ENCODE measurements at regions not wholly inside any gene's neighbourhood (a gene's known extent, or its start where the extent isn't known, plus 50 kb on each side); places are given as distances from the start of the nearest gene placed in this dataset.

DNA sequence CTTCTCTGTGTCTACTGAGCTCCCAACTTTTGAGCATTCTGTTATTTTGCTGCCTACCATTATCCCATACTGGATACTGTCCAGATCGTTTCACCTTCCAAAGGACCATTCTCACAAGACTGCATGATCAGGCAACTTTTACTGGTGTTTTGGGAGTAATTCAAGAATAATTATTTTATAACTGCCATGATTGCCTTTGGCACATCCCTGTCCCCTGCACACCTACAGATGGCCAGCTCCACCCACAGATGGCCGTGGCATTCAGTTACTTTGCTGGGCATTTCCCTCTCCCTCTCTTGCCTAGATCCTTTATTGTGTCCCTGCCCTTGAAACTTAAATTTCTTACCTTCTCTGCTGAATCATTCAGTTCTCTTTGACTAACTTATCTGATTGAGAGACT lies 263.9 kb downstream of the DIPK2A start:
- DNase-seq = no peak

DNA sequence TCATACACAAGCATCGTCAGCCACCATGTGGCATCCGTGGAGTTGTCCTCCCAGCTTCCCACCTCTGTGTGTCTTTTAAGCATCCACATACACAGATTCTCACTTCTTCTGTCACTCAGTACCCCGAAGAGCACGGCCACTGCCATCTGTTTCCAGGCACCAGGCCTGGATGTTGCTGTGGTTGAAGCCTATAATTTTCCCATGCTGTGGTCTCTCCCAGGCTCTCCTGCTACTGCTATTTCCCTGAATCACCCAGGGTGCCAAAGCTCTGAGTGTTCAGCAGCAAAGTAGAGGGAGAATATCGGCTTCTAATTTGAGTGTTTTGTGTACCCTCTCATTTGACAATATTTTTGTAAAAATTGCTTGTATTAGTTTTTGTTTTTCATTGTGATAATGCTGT lies 265.7 kb downstream of the DIPK2A start:
- DNase-seq = no peak

DNA sequence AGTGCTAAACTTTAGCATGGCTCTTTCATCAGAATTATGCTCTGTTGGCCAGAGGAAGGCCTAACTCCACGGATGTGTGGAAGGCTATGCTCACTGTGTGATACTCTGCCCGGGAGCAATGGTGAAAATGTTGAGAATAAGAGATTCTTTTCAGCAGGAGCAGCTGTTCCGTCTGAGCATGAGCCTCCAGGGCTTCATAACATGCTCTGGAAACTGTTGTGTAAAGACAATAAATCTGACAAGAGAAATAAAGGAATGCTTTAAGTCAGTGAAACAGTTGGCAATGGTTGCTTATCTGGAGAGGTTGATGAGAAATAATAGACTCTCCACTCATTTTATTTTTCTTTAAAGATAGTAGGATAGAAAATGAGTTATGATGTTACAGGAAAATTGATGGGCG lies 269.8 kb downstream of the DIPK2A start:
- no peak for DNase-seq

- no peak for DNase-seq
These were observed 271.1 kb downstream of the DIPK2A start for GRCh38 chr3:144242747-144243146.

DNA sequence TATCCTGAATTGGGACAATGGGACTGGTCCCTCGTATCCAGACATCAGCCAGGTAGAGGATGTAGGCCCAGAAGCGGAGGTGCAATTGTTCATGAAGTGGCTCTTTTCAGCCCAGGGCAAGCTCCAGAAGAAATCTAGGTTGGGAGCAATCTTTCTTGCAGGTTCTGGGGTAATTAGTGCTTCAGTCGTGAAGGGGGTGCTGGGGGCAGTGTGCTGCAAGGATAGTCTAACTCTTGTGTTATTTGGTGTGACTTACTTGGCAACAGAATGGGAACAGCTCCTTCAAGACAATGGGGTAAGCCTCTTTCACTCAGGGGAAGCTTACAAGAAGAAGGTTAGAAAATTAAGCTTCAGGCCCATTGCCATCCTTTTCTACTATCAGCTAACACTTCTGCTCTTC lies 273.0 kb downstream of the DIPK2A start:
- DNase-seq = no peak

- no peak for DNase-seq
These were observed 281.3 kb downstream of the DIPK2A start for GRCh38 chr3:144252896-144253295.

DNA sequence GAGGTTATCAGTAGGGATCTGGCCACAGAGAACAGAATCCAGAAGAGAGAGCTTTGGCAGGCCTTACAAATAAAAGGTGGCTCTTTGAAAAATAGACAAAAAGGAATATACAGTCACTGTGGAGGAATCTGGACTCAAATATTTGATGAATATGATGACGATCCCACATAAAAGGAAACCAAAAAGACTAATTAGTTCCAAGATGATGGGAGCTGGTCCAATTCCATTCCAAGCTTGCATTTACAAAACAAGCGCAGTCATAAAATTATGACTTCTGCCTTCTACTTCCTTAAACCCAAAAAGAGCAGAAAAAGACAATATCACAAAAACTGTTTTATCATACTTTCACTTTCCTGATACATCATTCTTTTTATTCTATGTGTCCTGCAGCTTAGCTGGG lies 285.8 kb downstream of the DIPK2A start:
- DNase-seq = no peak

- no peak for DNase-seq
These were observed 287.6 kb downstream of the DIPK2A start for GRCh38 chr3:144259267-144259666.

- no peak for DNase-seq
These were observed 292.1 kb downstream of the DIPK2A start for GRCh38 chr3:144263706-144264105.

DNA sequence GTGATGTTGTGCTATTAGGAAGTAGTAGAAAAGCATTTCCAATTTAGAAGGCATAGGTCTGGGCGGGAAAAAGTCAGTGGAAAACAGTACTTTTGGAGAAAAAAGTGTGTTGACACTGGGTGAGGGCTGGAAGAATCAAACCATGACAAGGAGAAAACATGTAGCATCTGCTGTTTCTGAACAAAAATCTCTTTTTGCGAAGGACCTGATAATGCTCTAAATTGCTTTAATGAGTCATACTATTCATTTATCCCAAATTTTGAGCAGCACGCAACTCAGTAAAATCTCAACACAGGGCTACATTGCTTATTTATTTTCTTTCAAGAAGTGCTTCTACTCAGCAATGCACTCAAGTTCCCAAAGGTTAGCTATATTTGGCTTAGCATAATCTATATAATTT lies 292.7 kb downstream of the DIPK2A start:
- DNase-seq = no peak

- DNase-seq = no peak
These were observed 293.2 kb downstream of the DIPK2A start for GRCh38 chr3:144264794-144265193.

DNA sequence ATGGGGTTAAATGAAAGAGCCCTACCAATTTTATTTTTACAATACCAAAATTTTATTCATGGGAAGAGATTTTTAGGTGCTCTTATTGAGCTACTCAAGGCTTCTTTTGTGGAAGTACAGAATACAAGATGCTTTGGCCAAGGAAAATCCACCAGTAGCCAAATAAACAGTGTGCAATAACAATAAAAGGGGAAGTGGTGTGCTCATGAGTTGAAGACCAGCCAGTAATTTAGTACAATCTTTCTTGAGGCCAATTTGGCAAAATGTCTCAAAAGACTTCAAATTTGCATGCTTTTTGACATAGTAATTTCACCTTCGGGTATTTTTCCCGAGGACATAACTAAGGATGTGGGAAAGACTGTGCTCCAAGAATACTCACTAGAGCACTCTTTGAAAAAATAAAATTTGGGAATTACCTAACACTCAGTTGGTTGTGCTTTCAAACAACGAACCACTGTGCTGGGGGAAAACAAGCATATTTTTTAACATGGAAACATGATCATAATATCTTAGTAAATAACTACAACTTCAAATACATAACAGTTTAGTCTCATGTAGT lies 294.0 kb downstream of the DIPK2A start:
- no peak for DNase-seq

DNA sequence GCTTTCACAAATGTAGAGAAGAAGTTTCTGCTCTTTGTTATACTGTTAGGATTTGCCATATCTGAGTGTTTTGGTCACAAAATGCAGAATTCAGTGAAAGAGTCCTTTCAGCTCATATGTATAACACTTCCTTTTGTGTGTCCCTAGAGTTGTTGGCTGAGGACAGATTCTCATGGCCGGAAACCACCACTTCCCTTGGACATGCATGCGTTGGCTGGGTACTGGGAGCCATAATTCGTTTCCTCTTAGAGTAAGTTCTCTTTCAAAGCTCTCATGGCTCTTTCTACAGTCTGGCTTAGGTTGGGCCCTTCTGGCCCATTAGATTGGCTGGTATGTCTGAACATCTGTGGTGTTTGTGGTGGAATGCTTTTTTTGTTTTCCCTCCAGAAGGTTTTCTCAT lies 298.5 kb downstream of the DIPK2A start:
- DNase-seq = no peak

GRCh38 chr3:144272680-144273079 lies 301.1 kb downstream of the DIPK2A start:
- DNase-seq = no peak

DNA sequence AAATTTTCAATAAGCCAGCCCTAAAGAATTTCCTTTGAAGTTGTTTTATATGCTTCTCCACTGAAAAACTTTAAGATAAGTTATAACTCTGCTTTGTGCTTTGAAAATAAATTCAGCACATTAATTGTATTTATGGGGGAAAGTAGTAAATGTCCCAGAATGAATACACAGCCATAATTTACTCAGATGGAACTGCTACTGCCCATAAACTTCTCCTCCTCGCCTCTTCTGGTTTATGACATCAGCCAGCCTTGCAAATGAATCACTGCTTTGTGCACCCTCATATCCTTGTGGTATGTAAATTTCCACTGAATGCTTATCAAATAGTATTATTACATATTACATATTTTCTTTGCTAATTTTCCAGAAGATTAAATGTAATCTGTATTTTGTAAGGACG lies 302.0 kb downstream of the DIPK2A start:
- DNase-seq = no peak

- DNase-seq = no peak
These were observed 303.4 kb downstream of the DIPK2A start for GRCh38 chr3:144275005-144275404.

- no peak for DNase-seq
These were observed 310.7 kb downstream of the DIPK2A start for GRCh38 chr3:144282313-144282712.

- DNase-seq = no peak
These were observed 314.8 kb downstream of the DIPK2A start for GRCh38 chr3:144286235-144286910.

DNA sequence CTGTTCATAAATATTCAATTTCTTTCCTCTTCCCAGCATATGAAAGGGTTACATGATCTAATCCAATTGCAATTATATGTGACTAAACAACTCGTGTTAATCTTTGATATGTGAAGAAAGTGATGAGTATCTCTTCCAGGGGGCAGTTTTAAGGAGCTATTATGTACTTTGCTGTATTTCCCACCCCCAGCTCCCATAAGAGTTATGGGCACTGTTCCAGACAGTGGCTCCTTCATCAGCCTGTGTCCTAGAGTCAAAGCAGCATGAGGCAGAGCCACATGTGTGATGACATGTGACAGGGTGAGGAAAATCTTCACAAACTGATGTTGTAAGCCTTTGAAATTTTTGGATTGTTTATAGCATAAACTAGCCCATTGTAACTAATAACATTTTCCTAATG lies 315.4 kb downstream of the DIPK2A start:
- no peak for DNase-seq

- DNase-seq = no peak
These were observed 317.4 kb downstream of the DIPK2A start for GRCh38 chr3:144289057-144289456.

DNA sequence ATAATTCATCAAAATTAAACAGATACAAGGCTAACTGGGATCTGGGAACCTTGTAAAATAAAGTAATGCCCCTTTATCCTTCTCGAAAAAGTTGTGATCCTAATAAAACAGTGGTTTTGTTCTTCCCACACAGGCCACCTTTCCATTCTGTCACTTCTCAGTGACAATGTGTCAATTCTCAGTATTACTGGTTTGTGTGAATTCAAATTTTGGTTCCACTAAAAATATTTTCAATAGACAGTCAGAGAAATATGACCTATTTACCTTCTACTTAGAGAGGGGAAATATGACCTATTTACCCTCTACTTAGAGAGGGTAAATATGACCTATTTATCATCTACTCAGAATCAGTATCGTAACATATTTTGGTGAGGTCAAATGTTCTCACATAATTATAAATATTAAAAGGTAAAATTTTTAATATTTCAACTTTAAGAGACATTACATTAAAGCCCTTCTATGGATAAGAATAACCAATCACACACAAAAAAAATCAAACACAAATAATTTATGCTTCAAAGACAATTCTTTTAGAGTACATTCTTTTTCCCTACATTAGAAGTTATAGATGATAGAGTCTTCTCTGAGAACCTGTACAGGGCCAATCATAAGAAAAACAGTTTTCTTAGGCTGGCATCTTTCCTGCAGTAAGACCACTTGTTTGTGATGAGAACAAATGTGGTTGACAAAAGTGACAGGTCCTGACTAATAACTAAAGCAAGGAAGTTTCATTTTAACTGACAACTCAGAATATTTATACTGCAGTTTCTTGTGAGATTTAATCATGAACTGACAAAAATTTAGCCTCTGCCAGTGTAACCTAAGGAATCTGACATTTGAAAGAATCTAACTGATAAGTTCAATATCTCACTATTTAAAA lies 323.3 kb downstream of the DIPK2A start:
- DNase-seq = no peak

DNA sequence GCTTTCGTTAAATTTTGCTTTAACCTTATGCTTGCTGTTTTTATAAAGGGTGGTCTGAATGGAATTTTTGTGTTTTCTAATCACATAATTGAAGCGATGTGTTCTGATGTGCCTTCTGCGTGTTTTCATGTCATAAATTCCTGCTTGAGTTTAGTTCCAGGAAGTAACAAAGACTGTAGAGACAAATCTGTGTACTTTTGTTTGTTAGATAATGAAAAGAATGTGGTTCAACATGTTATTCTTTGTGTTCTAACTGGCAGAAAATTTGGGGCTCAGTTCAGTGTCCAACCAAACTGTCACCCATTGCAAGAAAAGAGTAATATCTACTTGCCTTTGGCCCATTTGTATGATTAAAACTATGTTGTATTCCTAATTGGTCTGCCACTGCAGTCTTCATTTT lies 324.0 kb downstream of the DIPK2A start:
- no peak for DNase-seq

GRCh38 chr3:144296808-144297207 lies 325.2 kb downstream of the DIPK2A start:
- no peak for DNase-seq

GRCh38 chr3:144301863-144302262 lies 330.2 kb downstream of the DIPK2A start:
- no peak for DNase-seq

Measured in SW 1271 (cell line).